T-cell (primary cell): ENCODE measurements at regions not wholly inside any gene's neighbourhood (a gene's known extent, or its start where the extent isn't known, plus 50 kb on each side); places are given as distances from the start of the nearest gene placed in this dataset.
A peak's percentile ranks its signal among the peaks of the same experiment; 100 is the strongest.

Experiments used
- ATAC-seq, 4 experiments: fragments of 200-7000 bp in 3 of 4; fragments of 150-1000 bp in 1 of 4; cut with Tn5 transposase; replicated peaks in 1 of 4; 1 replicate in 3 of 4; 2 replicates in 1 of 4; pipeline ENCODE4 v1.10.0; 2021; ENCODE audit warnings: moderate library complexity in 3 of 4, mild to moderate bottlenecking in 2 of 4, moderate number of reproducible peaks in 1 of 4
- CTCF ChIA-PET, 2 donors: fragments of 300-600 bp; sonication (Branson Sonifier 250); formaldehyde crosslinking; loops; one replicate each; lab custom pipeline; 2022; ENCODE audit warnings: antibody characterized with exemption in 2 of 2; lab: Charles Lee
- POLR2A ChIA-PET, 2 donors: fragments of 300-600 bp; sonication (Branson Sonifier 250); formaldehyde crosslinking; loops; one replicate each; lab custom pipeline; 2022; ENCODE audit warnings: antibody characterized with exemption in 2 of 2; lab: Charles Lee
- DNase-seq, 35 experiments: peaks; one replicate each; pipeline versions ENCODE4 v3.0.0 to v3.0.0-alpha.2; 2013 to 2023
- H3K27ac ChIP-seq: one replicate; pipeline ENCODE4 v1.5.1; 2013; ENCODE audit warnings: low read length
- H3K27me3 ChIP-seq, 2 experiments: replicated peaks in 1 of 2; 1 replicate in 1 of 2; 2 replicates in 1 of 2; pipeline versions ENCODE4 v1.6.1 to v1.7.0; 2013; ENCODE audit warnings: low read length in 1 of 2, mixed read lengths in 1 of 2; ENCODE audit not compliant: control insufficient read depth in 2 of 2, insufficient read depth in 2 of 2; ENCODE audit errors: extremely low read depth in 1 of 2
- H3K36me3 ChIP-seq, 2 donors: 1 replicate in 1 of 2; 2 replicates in 1 of 2; pipeline versions ENCODE4 v1.6.1 to v1.7.0; 2013; ENCODE audit warnings: low read length in 1 of 2; ENCODE audit not compliant: control insufficient read depth in 2 of 2, insufficient read depth in 1 of 2; ENCODE audit errors: extremely low read depth in 1 of 2
- H3K4me1 ChIP-seq, 2 experiments: 1 replicate in 1 of 2; 2 replicates in 1 of 2; pipeline versions ENCODE4 v1.6.1 to v1.7.0; 2013; ENCODE audit warnings: low read length in 2 of 2, mixed read lengths in 1 of 2; ENCODE audit not compliant: insufficient read depth in 2 of 2, control insufficient read depth in 1 of 2; ENCODE audit errors: extremely low read depth in 1 of 2
- H3K4me3 ChIP-seq, 2 donors: 1 replicate in 1 of 2; 2 replicates in 1 of 2; pipeline versions ENCODE4 v1.5.1 to v1.7.0; 2013; ENCODE audit warnings: mild to moderate bottlenecking in 2 of 2, low read length in 1 of 2, moderate library complexity in 1 of 2; ENCODE audit not compliant: control insufficient read depth in 1 of 2; ENCODE audit errors: extremely low read depth in 1 of 2
- H3K9me3 ChIP-seq: 2 replicates; pipeline ENCODE4 v1.7.0; 2013
- H3K27ac Mint-ChIP-seq, 2 donors: one replicate each; pipeline ENCODE4 v1.8.0; 2020 to 2021; ENCODE audit warnings: mild to moderate bottlenecking in 2 of 2, mixed read lengths in 2 of 2
- H3K27me3 Mint-ChIP-seq, 2 donors: one replicate each; pipeline ENCODE4 v1.8.0; 2021 to 2022; ENCODE audit warnings: mixed read lengths in 2 of 2
- H3K36me3 Mint-ChIP-seq: one replicate; pipeline ENCODE4 v1.8.0; 2021; ENCODE audit warnings: mixed read lengths
- H3K4me1 Mint-ChIP-seq, 3 donors: one replicate each; pipeline ENCODE4 v1.8.0; 2020 to 2022; ENCODE audit warnings: mixed read lengths in 3 of 3, mild to moderate bottlenecking in 1 of 3
- H3K4me3 Mint-ChIP-seq, 3 donors: one replicate each; pipeline ENCODE4 v1.8.0; 2020 to 2022; ENCODE audit warnings: mild to moderate bottlenecking in 3 of 3, mixed read lengths in 3 of 3, moderate library complexity in 3 of 3
- H3K9me3 Mint-ChIP-seq, 3 donors: one replicate each; pipeline ENCODE4 v1.8.0; 2020 to 2022; ENCODE audit warnings: mixed read lengths in 3 of 3
- WGBS: methylation state at CpG from one replicate; pipeline ENCODE4 v1.1.5; 2013; ENCODE audit warnings: missing lambda C conversion rate; ENCODE audit not compliant: insufficient coverage; 5-methylcytosine and 5-hydroxymethylcytosine counted together

DNA sequence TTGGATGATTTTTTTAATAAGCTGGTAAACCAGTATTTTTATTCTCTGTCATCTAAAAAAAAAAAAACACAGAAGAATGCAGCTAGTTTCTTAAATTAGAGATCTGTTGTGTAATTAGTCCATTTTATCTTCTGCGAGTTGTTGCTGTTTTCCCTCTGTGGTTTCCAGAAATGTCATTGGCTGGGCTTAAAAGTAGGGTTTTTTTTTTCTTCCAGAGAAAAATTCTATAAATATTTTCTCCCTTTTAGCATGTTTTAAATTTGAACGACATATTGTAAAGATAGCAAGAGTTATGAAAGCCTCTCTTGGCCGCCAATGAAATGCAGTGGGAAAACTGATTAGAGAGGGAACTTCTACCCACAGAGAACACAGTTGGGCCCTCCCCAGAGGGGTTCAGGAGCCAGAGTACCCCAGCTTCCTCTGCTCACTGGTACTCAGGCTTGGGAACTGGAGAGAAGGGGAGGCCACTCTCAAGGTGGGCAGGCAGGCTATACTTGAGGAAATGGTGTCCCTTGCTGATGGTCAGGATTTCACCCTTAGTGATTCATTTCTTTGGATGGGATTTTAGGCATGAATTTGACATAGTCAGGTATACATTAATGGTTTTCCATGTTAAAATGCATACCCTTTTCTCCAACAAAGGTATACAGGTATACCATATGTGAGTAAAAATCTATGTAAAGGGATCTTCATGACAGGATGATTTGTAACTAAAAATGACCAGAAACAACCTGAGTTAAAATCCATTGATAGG is 166.1 kb downstream of the BCOR start:
- DNase-seq (no peak), ATAC-seq (no peak)
- CTCF ChIA-PET, result no interaction called here
- H3K36me3 Mint-ChIP-seq, result no peaks in the 10 kb centered on the region
- no CpG with 5 or more reads among the region's 3 CpGs for WGBS
- Histone ChIP-seq H3K9me3 (no peaks in the 10 kb centered on the region), H3K4me1 (peaks cover 0 to 6% of the 10 kb centered on the region in 2 experiments), H3K27me3 (no peaks in the 10 kb centered on the region), H3K4me3 (no peak overlapping the region), H3K36me3 (no peaks in the 10 kb centered on the region), H3K27ac (no peak overlapping the region)
- no peaks in the 10 kb centered on the region for H3K27me3 Mint-ChIP-seq
- no peaks in the 10 kb centered on the region for H3K9me3 Mint-ChIP-seq
- no peak overlapping the region for H3K27ac Mint-ChIP-seq
- H3K4me3 Mint-ChIP-seq, result no peak overlapping the region
- H3K4me1 Mint-ChIP-seq, result peaks cover 0 to 3% (median 3%) of the 10 kb centered on the region in 3 donors
- POLR2A ChIA-PET, result no interaction called here

DNA sequence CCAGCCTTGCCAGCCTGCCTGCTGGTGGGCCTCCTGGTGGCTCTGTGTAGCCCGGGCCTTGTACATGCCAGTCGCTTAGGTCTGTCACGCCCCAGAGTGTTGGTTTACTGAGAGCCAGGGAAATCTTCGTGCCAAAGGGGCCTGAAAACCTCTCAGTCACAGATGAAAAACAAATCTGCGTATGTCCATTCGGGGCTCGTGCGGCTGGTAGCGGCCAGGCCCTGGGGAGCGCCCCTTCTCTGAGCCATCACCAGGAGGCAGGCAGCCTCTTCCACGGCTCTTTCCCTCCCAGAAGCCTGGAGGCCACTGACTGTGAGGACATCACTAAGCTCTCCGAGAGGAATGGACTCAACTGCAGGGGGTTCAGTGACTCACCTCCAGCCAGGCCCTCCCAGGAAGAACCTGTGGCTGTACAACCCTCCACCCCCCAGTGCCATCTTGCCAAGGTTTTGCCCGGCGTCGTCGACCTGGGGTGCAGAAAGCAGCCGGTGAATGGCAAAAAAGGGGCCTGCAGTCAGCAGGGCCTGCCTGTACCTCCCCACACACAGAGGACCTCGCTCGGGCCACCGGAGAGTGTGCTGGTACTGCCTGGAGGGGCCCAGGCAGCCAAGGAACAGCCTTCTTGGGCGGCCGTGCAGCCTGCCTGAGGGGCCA is 162.2 kb downstream of the BCOR start:
- ChIA-PET POLR2A (interaction anchor here (0.6 kb wide), 2 partner anchors 81 to 644 kb away, joined by 3 to 4 read pairs; no protein-coding TSS in a partner anchor), CTCF (no interaction called here)
- Histone ChIP-seq H3K36me3 (no peaks in the 10 kb centered on the region), H3K27me3 (no peaks in the 10 kb centered on the region), H3K9me3 (no peaks in the 10 kb centered on the region), H3K27ac (no peak overlapping the region), H3K4me3 (no peak overlapping the region), H3K4me1 (peaks cover 0 to 19% of the 10 kb centered on the region in 2 experiments)
- peaks cover 6 to 13% (median 9%) of the 10 kb centered on the region in 3 donors for H3K4me1 Mint-ChIP-seq
- no peak overlapping the region for H3K27ac Mint-ChIP-seq
- no peak overlapping the region for H3K4me3 Mint-ChIP-seq
- no peaks in the 10 kb centered on the region for H3K27me3 Mint-ChIP-seq
- no peaks in the 10 kb centered on the region for H3K9me3 Mint-ChIP-seq
- WGBS, result 96% methylated on average over 11 of the region's 22 CpGs
- no peak for DNase-seq
- no peak for ATAC-seq
- H3K36me3 Mint-ChIP-seq, result no peaks in the 10 kb centered on the region

DNA sequence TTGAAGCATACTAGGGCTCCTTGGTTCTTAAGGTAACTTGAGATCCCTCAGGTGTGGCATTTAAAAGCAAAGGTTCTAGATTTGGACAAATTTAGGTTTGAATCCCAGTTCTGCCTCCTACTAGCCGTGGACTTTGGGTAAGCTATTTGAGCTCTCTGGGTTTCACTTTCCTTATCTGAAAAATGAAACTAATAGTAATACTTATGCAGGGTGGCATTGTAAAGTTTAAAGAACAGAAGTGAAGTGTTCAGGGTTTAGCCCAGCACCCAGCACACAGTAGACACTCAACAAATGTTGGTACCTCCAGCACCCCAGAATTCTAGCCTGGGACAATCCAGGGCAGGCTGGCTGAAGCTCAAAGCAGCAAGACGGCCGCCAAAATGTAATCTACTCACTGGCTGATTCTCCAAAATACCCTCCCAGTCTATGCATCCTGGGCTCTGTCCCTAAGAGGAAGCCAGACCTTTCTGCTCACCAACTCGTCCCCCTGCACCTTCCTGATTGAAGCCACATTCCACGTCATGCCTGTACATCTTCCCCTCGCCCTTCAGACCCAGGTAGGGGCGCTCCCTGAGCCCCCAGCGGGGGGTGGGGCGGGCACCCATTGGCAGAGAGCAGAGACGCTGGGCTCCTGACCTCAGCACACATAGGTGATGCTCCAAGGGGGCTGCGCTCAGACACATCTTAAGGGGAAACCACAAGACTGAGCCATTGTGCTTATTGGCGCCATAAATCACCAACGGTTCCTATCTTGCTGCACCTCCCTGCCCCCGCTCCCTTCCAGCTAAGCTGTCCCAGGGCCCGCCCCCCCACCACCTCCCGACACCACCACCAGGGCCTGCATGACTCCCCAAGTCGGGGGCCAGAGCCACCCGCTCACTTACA is 160.6 kb downstream of the BCOR start:
- Histone ChIP-seq H3K4me3 (peak overlapping the region in 1 of 2 donors; percentile 26), H3K27ac (peak overlapping the region; percentile 66), H3K27me3 (no peaks in the 10 kb centered on the region), H3K9me3 (no peaks in the 10 kb centered on the region), H3K36me3 (no peaks in the 10 kb centered on the region), H3K4me1 (peaks cover 0 to 19% of the 10 kb centered on the region in 2 experiments)
- H3K9me3 Mint-ChIP-seq, result no peaks in the 10 kb centered on the region
- H3K36me3 Mint-ChIP-seq, result no peaks in the 10 kb centered on the region
- ChIA-PET CTCF (interaction anchor here (0.6 to 0.7 kb wide), 3 partner anchors 123 to 803 kb away, joined by 3 read pairs; no protein-coding TSS in a partner anchor), POLR2A (no interaction called here)
- H3K27me3 Mint-ChIP-seq, result no peaks in the 10 kb centered on the region
- WGBS, result 19% methylated on average over 6 of the region's 18 CpGs
- DNase-seq (peak in 10 of 35 experiments; percentile 1 to 30 (median 5)), ATAC-seq (peak; percentile 53 to 69 (median 62))
- H3K27ac Mint-ChIP-seq, result peak overlapping the region; percentile 88 to 93
- H3K4me3 Mint-ChIP-seq, result peak overlapping the region; percentile 64 to 76 (median 74)
- H3K4me1 Mint-ChIP-seq, result peaks cover 6 to 13% (median 9%) of the 10 kb centered on the region in 3 donors

DNA sequence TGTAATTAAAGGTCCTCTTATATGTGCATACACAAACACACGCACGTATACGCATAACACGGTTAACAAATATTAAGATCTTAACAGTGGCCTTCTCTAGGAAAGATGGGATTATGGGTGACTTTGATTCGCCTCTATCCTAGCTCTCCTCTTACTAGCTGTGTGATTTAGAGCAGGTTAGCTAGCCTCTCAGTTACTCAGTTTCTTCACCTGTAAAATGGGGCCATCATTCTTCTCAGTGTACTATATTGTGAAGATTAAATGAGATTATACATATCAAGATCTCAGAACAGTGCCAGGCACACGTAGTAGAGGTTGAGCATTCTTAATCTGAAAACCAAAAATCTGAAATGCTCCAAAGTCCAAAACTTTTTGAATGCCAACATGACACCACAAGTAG is 159.3 kb downstream of the BCOR start:
- H3K4me1 Mint-ChIP-seq, result peaks cover 6 to 13% (median 9%) of the 10 kb centered on the region in 3 donors
- Histone ChIP-seq H3K27me3 (no peaks in the 10 kb centered on the region), H3K4me1 (peaks cover 0 to 19% of the 10 kb centered on the region in 2 experiments), H3K36me3 (no peaks in the 10 kb centered on the region), H3K9me3 (no peaks in the 10 kb centered on the region), H3K27ac (no peak overlapping the region), H3K4me3 (no peak overlapping the region)
- CTCF ChIA-PET, result no interaction called here
- ATAC-seq, result no peak
- H3K4me3 Mint-ChIP-seq, result peak overlapping the region in 1 of 3 donors; percentile 74
- no peaks in the 10 kb centered on the region for H3K36me3 Mint-ChIP-seq
- POLR2A ChIA-PET, result no interaction called here
- no peak overlapping the region for H3K27ac Mint-ChIP-seq
- no peaks in the 10 kb centered on the region for H3K27me3 Mint-ChIP-seq
- no CpG with 5 or more reads among the region's 6 CpGs for WGBS
- DNase-seq, result no peak
- H3K9me3 Mint-ChIP-seq, result peaks cover 0 to 4% (median 0%) of the 10 kb centered on the region in 3 donors

DNA sequence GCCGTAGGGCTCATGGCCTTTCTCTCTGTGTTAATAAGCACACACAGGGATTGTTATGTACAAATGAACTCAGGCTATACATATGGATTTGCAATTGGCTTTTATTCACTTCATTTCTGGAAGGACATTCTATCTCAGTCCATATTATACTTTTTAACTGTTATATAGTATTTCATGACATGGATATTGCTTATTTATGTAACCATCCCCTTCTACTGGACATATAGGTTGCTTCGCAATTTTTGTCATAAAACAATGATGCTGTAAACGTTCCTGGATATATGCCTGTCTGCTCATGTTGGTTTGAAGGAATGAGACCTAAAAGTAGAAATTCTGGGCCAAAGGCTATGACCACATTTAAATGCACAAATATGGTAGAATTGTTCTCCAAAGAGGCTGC is 158.1 kb downstream of the BCOR start:
- Mint-ChIP-seq H3K27me3 (no peaks in the 10 kb centered on the region), H3K4me3 (no peak overlapping the region), H3K4me1 (peaks cover 6 to 13% (median 9%) of the 10 kb centered on the region in 3 donors), H3K36me3 (no peaks in the 10 kb centered on the region), H3K27ac (no peak overlapping the region), H3K9me3 (peaks cover 0 to 4% (median 2%) of the 10 kb centered on the region in 3 donors)
- no peaks in the 10 kb centered on the region for H3K9me3 ChIP-seq
- H3K27me3 ChIP-seq, result no peaks in the 10 kb centered on the region
- CTCF ChIA-PET, result no interaction called here
- POLR2A ChIA-PET, result no interaction called here
- ATAC-seq (no peak), DNase-seq (no peak)
- peaks cover 0 to 4% of the 10 kb centered on the region in 2 donors for H3K36me3 ChIP-seq
- WGBS, result no CpG with 5 or more reads among the region's 3 CpGs
- no peak overlapping the region for H3K27ac ChIP-seq
- peaks cover 0 to 19% of the 10 kb centered on the region in 2 experiments for H3K4me1 ChIP-seq
- no peak overlapping the region for H3K4me3 ChIP-seq

DNA sequence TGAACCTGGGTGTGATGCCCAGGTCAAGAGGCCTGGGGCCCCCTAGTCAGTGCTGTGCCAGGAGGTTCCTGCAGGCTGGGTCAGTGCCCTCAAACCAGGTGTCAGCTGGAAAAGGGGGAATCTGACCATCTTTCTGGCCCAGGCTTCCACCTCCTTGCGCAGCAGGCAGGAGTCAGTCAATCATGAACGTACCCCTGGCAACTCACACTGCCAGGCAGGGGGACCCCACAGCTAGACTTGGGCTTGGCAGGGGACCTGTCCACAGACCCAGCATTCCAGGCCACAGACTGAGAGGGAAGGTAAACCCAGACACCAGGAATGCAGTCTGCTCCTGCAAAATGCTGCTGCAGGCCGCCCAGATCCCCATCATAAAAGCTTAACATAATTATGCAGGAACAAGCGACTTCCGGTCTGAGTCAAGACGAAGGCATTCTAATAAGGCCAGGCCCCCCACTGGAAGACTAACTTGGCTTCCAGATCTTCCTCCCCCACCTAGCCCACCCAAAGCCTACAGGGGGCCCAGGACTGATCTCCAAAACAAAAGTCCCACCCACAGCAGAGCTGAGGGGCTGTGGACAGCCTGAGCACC is 156.3 kb downstream of the BCOR start:
- DNase-seq (no peak), ATAC-seq (no peak)
- H3K4me3 ChIP-seq, result no peak overlapping the region
- H3K27me3 Mint-ChIP-seq, result no peaks in the 10 kb centered on the region
- no peaks in the 10 kb centered on the region for H3K27me3 ChIP-seq
- no peaks in the 10 kb centered on the region for H3K9me3 ChIP-seq
- peaks cover 6 to 12% (median 9%) of the 10 kb centered on the region in 3 donors for H3K4me1 Mint-ChIP-seq
- no peak overlapping the region for H3K27ac ChIP-seq
- WGBS, result 95% methylated on average over 4 of the region's 6 CpGs
- H3K36me3 Mint-ChIP-seq, result no peaks in the 10 kb centered on the region
- peaks cover 0 to 4% of the 10 kb centered on the region in 2 donors for H3K36me3 ChIP-seq
- CTCF ChIA-PET, result no interaction called here
- H3K4me3 Mint-ChIP-seq, result no peak overlapping the region
- peaks cover 0 to 16% of the 10 kb centered on the region in 2 experiments for H3K4me1 ChIP-seq
- POLR2A ChIA-PET, result no interaction called here
- H3K9me3 Mint-ChIP-seq, result peaks cover 0 to 4% (median 2%) of the 10 kb centered on the region in 3 donors
- no peak overlapping the region for H3K27ac Mint-ChIP-seq
